Parathyroid adenoma (tissue), 2 donors: ENCODE measurements at regions not wholly inside any gene's neighbourhood (a gene's known extent, or its start where the extent isn't known, plus 50 kb on each side); places are given as distances from the start of the nearest gene placed in this dataset.

ENCODE experiments used
- H2AFZ ChIP-seq: fragments of 300-600 bp; sonication (generic); one replicate; pipeline ENCODE4 v1.7.0; 2017; ENCODE audit warnings: antibody characterized with exemption, mild to moderate bottlenecking
- H3K27ac ChIP-seq: fragments of 300-600 bp; sonication (generic); one replicate; pipeline ENCODE4 v1.7.0; 2017
- H3K27me3 ChIP-seq: fragments of 300-600 bp; sonication (generic); one replicate; pipeline ENCODE4 v1.7.0; 2017; ENCODE audit warnings: low read length; ENCODE audit not compliant: control insufficient read depth, insufficient read depth
- H3K36me3 ChIP-seq: fragments of 300-600 bp; sonication (generic); one replicate; pipeline ENCODE4 v1.7.0; 2017; ENCODE audit warnings: low read length; ENCODE audit not compliant: control insufficient read depth, insufficient read depth
- H3K4me1 ChIP-seq: fragments of 300-600 bp; sonication (generic); one replicate; pipeline ENCODE4 v1.7.0; 2017; ENCODE audit warnings: control low read depth
- H3K4me2 ChIP-seq: fragments of 300-600 bp; sonication (generic); one replicate; pipeline ENCODE4 v1.7.0; 2017; ENCODE audit warnings: low read length
- H3K4me3 ChIP-seq: fragments of 300-600 bp; sonication (generic); one replicate; pipeline ENCODE4 v1.7.0; 2017; ENCODE audit warnings: low read depth, low read length
- H3K79me2 ChIP-seq: fragments of 300-600 bp; sonication (generic); one replicate; pipeline ENCODE4 v1.7.0; 2017; ENCODE audit warnings: control low read depth
- H3K9ac ChIP-seq: fragments of 300-600 bp; sonication (generic); one replicate; pipeline ENCODE4 v1.7.0; 2017; ENCODE audit warnings: mild to moderate bottlenecking
- H3K9me3 ChIP-seq: fragments of 300-600 bp; sonication (generic); one replicate; pipeline ENCODE4 v1.7.0; 2017; ENCODE audit warnings: low read length; ENCODE audit not compliant: control insufficient read depth
- CTCF ChIP-seq: fragments of 300-600 bp; sonication (generic); IDR thresholded peaks from one replicate; pipeline ENCODE4 v1.7.0; 2017; ENCODE audit warnings: antibody characterized with exemption, mild to moderate bottlenecking
- donor health status: primary hyperparathyroidism.

DNA sequence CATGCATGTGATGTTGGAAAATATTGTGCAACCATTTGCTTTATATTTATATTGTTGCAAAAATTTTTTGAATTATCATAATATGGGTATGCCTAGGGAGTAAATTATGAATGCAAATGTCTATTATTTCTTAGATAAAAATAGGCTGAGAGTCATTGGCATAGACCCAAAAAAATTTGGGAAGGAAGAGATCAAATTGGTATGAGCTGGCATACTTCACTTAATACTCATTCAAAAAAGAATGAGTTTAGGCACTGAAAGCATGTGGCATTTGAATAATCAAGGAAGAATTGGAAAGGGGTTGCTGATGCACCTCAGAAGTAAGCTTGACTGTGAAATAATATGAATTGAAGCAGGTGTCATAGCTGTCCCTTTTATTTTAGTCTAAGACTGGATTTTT is 764.0 kb upstream of the DPPA4 start:
- H3K4me1 ChIP-seq, result no peaks in the 10 kb centered on the region
- H3K79me2 ChIP-seq, result no peaks in the 10 kb centered on the region
- H3K27ac ChIP-seq, result no peak overlapping the region
- H3K27me3 ChIP-seq, result no peaks in the 10 kb centered on the region
- H2AFZ ChIP-seq, result no peak overlapping the region
- no peaks in the 10 kb centered on the region for H3K36me3 ChIP-seq
- H3K4me2 ChIP-seq, result no peak overlapping the region
- H3K9ac ChIP-seq, result no peak overlapping the region
- H3K9me3 ChIP-seq, result no peaks in the 10 kb centered on the region
- TF ChIP-seq CTCF, result no peak
- H3K4me3 ChIP-seq, result no peak overlapping the region

DNA sequence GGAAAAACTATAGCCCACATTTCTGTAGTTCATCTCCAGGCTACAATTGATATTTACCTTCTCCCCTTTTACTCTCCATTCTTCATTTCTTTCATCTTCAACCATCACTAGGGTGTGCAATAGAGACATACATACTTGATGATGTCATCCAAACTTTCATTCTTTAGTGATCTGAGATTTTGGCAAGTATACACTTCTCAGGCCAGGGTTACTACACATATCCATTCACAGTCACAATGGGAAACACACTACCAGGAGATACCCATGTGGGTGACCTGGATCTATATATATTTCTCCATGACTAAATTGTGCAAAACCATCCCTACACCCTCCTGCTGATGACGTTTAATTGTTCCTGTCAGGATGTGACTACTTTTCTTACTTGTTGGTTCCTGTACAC is 769.5 kb upstream of the DPPA4 start:
- Histone ChIP-seq H3K4me3 (no peak overlapping the region), H3K36me3 (no peaks in the 10 kb centered on the region), H3K27ac (no peak overlapping the region), H2AFZ (no peak overlapping the region), H3K27me3 (no peaks in the 10 kb centered on the region), H3K4me2 (no peak overlapping the region), H3K4me1 (no peaks in the 10 kb centered on the region), H3K79me2 (no peaks in the 10 kb centered on the region), H3K9ac (no peak overlapping the region), H3K9me3 (no peaks in the 10 kb centered on the region)
- no peak for TF ChIP-seq CTCF

GRCh38 chr3:110123946-110124345 is 786.6 kb upstream of the DPPA4 start:
- H3K27me3 ChIP-seq, result no peaks in the 10 kb centered on the region
- no peak overlapping the region for H3K9ac ChIP-seq
- H3K4me3 ChIP-seq, result no peak overlapping the region
- H3K27ac ChIP-seq, result no peak overlapping the region
- no peak for TF ChIP-seq CTCF
- no peak overlapping the region for H2AFZ ChIP-seq
- H3K4me2 ChIP-seq, result no peak overlapping the region
- H3K4me1 ChIP-seq, result no peaks in the 10 kb centered on the region
- no peaks in the 10 kb centered on the region for H3K9me3 ChIP-seq
- no peaks in the 10 kb centered on the region for H3K36me3 ChIP-seq
- no peaks in the 10 kb centered on the region for H3K79me2 ChIP-seq

DNA sequence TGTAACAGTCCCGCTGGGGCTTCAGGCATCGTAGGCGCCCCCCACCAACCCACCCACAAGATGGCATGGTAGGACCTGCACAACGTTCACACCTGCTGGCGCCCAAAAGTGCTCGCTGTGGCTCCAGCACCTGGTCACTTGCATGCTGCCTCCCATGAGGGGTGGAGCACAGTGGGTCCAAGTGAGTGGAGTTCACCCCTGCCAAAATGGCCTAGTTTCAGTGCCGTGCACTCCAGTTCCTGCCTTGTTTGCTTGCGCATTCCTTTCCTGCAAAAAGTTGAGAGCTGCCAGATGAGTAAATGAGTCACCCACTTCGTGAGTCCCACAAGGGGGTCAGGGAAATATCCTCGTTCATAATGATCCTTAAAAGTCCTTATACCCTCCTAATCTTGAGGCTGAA is 788.7 kb upstream of the DPPA4 start:
- Histone ChIP-seq H3K4me3 (no peak overlapping the region), H3K27ac (no peak overlapping the region), H3K9me3 (no peaks in the 10 kb centered on the region), H2AFZ (no peak overlapping the region), H3K36me3 (no peaks in the 10 kb centered on the region), H3K27me3 (no peaks in the 10 kb centered on the region), H3K4me2 (no peak overlapping the region), H3K4me1 (no peaks in the 10 kb centered on the region), H3K79me2 (no peaks in the 10 kb centered on the region), H3K9ac (no peak overlapping the region)
- no peak for TF ChIP-seq CTCF

DNA sequence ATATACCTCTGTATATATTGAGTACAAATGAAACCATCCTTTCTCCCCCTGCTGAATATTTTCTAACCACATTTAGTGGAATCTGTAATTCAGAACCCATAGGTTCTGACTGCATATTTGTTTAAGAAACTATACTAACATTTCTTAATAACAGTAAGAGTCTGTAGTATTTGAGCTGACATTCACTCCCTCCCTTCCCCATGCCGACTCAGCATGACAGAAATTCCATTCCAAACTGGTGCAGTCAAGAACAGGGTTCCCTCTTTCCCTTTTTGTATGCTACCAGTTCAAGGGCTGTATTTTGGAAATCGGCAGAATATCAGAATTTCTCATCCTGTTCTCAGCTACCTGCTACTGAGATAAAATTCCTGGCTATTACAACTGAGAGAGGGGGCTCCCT is 796.6 kb upstream of the DPPA4 start:
- Histone ChIP-seq H3K4me1 (no peaks in the 10 kb centered on the region), H3K9ac (no peak overlapping the region), H3K4me3 (no peak overlapping the region), H3K9me3 (no peaks in the 10 kb centered on the region), H3K79me2 (no peaks in the 10 kb centered on the region), H2AFZ (no peak overlapping the region), H3K36me3 (no peaks in the 10 kb centered on the region), H3K27ac (no peak overlapping the region), H3K4me2 (no peak overlapping the region), H3K27me3 (no peaks in the 10 kb centered on the region)
- no peak for TF ChIP-seq CTCF
